ENCODE measurements at regions not wholly inside any gene's neighbourhood (a gene's known extent, or its start where the extent isn't known, plus 50 kb on each side); places are given as distances from the start of the nearest gene placed in this dataset.

DNA sequence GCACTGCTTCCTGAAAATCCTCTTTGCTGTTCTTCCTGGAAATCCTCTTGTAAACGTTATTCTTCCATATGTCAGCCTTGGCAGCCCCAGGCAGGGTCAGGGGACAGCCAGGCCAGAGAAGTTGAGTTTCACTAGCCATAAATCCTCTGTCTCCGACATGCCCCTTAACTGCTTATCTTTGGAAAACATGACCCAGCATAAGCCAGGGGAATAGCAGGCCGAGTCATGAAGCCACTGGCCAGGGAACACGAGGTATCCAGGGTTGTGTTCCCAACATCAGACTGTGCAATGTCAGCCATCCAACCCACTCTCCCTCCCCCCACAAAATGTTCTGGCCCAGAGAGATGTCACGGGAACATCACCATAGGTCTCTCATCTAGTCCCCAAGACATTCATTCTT lies 453.9 kb downstream of the MED13L start:
- TF ChIP-seq CTCF (IDR thresholded peaks at IDR 0.05) (no peak), POLR2A (IDR thresholded peaks at IDR 0.05) (no peak)
